HG03521 (cell line): ENCODE measurements at regions not wholly inside any gene's neighbourhood (a gene's known extent, or its start where the extent isn't known, plus 50 kb on each side); places are given as distances from the start of the nearest gene placed in this dataset.
"Not testable (repeated sequence)": the region's sequence is repeated elsewhere in the genome, so short reads cannot be mapped to it uniquely, and the experiment has no call there.

Experiments
- ATAC-seq: cut with Tn5 transposase; IDR thresholded peaks from one replicate; pipeline ENCODE4 v1.9.1; 2021; ENCODE audit warnings: mild to moderate bottlenecking, moderate library complexity; ENCODE audit not compliant: unreplicated experiment

DNA sequence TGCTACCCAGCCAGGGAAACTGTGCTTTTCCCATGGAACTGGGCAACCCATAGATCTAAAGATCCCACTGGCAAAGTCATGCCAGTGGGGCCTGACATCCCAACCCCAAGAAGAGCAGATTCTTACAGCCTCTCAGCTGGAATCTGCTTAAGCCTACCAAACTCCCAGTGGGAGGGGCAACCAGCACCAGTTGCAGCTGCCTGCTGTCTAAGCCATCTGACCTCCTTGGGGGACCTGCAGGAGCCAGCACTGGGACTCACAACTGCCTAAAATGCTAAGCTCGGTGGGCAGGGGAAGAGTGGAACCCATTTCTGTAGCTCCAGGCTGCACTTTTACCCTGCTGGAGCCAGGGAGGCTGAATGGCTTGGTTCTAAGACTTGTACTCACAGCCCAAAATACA is 770.7 kb upstream of the SLC8A1 start:
- ATAC-seq: no peak

DNA sequence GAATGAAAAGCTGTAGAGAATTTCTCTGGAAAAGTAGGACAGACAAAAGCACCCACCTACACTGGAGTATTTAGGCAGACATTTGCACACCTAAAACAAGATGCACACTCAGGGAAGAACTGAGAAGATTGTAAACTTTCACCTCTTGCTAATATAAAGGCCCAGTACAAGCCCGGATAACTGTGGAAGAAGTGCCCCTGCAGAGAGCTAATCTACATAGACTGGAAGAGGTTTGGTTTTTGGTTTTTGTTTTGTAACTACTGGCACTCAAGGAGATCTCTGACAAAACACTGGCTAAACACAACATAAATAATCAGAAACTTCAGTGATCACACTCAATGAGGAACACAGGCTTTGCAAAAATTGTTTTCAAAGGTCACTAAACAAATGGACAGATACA is 782.2 kb upstream of the SLC8A1 start:
- no peak for ATAC-seq

GRCh38 chr2:41241325-41242000 is 789.6 kb upstream of the SLC8A1 start:
- ATAC-seq: peak; percentile 66

GRCh38 chr2:41242001-41242331 is 790.1 kb upstream of the SLC8A1 start:
- no peak for ATAC-seq

- ATAC-seq: no peak
Observed at GRCh38 chr2:41267929-41268659, 779.7 kb upstream of the PKDCC start.

- no peak for ATAC-seq
Observed at GRCh38 chr2:41283079-41283775, 764.6 kb upstream of the PKDCC start.

GRCh38 chr2:41293491-41293890 is 754.3 kb upstream of the PKDCC start:
- no peak for ATAC-seq

- no peak for ATAC-seq
Observed at GRCh38 chr2:41294331-41294730, 753.5 kb upstream of the PKDCC start.

GRCh38 chr2:41313082-41313481 is 734.7 kb upstream of the PKDCC start:
- no peak for ATAC-seq

DNA sequence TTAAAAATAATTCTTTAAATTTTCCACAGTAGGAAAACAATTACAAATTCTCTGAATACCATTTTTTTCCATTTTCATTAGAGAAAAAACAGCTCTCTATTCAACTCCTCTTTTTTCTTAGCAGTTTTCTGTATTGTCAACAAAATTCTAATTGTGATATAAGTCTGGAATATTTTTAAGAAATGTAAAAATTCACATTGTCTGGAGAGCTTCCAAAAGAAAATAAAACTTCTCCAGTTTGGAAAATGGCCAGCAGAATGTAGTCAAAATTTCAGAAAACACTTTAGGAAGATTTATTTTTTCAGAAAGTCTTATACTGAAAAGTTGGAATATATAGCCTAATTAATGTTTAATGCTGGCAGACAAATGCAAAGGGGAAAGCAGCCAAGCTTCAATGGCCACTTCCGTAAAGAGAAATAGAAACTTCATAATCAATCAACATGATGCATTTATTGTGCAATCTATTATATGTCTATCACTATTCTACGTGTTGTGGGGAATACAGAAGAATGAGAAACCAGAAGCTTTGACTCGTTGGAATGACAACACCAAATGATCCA is 733.2 kb upstream of the PKDCC start:
- no peak for ATAC-seq

DNA sequence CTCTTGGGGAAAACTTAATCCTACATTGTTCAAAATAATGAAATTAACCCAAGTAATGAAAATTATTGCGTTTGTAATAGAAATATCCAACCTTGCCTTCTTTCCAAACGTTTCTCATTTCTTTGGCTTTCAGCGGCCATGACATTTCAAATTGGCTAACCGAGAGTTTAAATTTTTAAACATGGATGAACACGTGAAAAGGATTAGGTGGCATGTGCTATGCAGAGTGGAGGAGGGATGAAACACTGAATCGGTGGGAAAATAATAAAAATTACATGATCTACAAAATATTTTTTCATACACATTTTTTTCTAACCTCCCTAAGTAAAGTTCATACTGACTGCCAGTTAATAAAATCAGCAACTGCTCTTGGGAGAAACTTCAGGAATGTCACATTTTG is 728.4 kb upstream of the PKDCC start:
- ATAC-seq: no peak

DNA sequence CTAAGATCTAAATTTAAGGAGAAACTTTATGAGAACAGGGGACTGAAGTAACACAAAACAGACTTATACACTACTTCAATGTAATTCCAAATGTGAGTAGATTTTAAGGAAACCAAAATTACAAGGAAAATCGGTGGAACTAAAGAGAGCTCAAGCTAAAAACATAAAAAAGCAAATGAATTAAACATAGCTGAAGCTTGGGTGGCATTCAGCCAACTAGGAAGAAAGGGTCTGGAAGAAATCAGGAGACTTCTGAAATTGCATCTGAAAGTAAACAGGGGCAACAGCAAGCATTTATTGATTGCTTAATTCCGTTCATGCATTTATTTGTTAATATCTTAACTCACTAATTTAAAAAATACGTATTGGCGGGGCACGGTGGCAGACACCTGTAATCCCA is 727.3 kb upstream of the PKDCC start:
- ATAC-seq: no peak

GRCh38 chr2:41321351-41321750 is 726.5 kb upstream of the PKDCC start:
- ATAC-seq: no peak

DNA sequence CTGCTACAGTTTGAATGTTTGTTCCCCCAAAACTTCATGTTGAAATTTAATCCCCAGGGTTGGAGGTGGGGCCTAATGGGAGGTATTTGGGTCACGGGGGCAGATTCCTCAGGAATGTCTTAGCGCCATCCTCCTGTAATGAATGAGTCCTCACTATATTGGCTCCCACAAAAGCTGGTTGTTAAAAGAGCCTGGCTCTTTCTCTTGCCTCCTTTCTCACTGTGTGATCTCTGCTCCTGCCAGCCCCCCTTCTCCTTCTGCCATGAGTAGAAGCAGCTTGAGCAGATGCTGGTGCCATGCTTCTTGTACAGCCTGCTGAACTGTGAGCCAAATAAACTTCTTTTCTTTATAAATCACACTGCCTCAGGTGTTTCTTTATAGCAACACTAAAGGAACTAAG is 721.0 kb upstream of the PKDCC start:
- no peak for ATAC-seq

DNA sequence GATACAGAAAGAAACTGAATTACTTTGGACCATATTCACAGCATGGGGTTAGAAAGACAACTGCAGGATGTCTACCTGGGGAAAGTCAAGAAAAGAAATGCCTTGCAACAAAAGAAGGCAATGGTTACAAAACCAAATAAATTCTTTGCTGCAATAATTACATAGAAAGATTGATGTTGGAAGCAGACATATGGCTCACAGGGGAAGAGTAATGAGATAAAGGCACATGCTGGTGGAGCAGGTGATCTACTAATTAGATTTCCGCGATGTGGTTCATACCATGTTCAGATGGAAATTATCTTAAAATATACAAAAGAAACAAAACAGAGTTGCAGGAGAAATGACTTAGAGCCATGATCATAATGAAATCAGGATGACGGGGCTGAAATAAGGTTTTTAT is 718.8 kb upstream of the PKDCC start:
- no peak for ATAC-seq

DNA sequence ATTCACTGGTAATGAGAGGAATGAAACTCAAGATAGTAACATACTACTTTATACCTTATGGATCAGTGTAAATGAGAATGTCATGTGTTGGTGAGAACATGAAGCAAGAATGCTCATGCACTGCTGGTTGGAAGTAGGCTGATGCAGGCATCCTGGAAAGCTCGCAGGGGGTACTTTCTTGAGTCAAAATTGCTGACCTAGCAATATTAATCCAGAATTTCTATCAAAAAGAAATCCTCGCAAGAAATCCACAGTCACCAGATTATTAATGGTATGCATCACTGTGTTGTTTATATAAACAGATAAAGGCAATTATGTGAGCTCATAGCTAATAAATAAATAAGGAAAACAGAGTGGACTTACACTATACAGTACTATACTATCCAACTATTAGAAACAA is 713.7 kb upstream of the PKDCC start:
- no peak for ATAC-seq

DNA sequence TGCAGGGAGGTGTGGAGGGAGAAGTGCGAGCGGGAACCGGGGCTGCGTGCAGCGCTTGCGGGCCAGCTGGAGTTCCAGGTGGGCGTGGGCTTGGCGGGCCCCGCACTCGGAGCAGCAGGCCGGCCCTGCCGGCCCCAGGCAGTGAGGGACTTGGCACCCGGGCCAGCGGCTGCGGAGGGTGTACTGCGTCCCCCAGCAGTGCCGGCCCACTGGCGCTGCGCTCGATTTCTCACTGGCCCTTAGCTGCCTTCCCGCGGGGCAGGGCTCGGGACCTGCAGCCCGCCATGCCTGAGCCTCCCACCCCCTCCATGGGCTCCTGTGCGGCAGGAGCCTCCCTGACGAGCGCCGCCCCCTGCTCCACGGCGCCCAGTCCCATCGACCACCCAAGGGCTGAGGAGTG is 712.2 kb upstream of the PKDCC start:
- ATAC-seq: not testable (repeated sequence)

DNA sequence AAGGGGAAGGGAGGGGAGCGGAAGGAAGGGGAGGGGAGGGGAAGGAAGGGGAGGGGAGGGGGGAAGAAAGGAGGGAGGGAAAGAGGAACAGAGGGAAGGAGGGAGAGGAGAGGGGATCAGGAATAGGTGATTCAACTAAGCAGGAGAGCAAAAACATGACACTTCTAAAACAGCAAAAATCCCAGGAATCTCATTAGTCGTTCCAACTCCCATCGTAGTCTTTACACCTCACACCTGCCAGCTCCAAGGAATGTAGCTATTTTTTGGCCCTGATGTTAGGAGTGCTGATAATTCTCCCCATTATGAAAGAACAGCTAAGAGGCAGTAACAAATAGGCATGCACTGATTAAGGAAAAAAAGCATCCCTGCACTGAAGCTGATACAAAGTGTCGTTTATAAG is 709.9 kb upstream of the PKDCC start:
- ATAC-seq: no peak

DNA sequence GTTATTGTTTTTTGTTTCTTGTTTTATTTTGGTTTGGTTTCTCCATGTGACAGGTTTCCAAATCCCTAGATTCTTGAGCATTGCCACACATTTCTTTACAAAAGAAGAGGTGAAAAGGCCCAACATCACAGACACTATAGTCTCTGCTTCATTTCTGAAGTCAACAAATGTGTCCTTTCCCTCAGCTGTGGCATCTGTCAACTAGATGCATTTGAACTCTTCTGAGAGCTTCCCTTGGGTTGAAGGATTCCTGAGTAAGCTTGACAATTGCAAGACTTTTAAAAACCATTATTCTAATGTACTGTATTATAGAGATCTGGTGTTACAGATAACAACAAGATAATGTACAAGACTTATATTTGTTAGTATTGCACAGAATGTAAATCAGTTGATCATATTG is 703.3 kb upstream of the PKDCC start:
- ATAC-seq: no peak

DNA sequence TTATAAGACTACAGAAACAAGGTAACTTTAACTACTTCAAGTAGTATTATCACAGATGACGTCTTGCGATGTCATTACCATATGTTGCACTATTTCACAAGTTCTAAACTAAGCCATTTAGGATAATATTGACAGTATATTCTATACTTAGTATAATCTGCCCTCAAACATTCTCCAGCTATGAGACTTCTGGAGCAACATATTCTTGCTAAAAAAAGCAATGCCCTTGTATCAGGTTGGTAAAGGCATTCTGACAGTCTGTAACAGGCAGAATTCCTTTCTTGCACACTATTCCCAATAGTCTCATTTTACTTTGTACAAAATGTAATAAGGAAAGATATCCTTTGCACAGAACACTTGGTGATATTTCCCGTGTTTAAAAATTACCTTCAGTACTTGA is 694.8 kb upstream of the PKDCC start:
- no peak for ATAC-seq

- ATAC-seq: no peak
Observed at GRCh38 chr2:41355794-41356193, 692.0 kb upstream of the PKDCC start.

DNA sequence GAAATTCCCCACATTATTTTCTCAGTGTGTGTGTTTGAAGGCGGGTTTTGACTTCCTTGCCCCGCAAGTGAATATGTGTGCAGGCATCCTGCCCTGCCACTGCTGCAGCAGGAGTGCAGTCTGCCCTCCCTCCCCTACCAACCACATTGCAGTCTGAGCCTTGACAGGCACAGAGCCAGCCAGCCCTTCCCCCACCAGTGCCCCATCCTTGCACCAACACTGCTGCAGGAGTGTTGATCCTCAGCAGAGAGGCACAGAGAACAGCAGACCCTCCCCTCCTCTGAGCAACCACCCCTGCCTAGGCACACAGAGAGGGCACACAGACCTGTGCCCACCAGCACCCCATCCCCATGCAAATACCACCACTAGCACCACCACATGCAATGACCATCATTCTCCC is 683.0 kb upstream of the PKDCC start:
- ATAC-seq: no peak
